GM18909 (cell line): ENCODE measurements at regions not wholly inside any gene's neighbourhood (a gene's known extent, or its start where the extent isn't known, plus 50 kb on each side); places are given as distances from the start of the nearest gene placed in this dataset.
A peak's percentile ranks its signal among the peaks of the same experiment; 100 is the strongest.
"Not testable (repeated sequence)": the region's sequence is repeated elsewhere in the genome, so short reads cannot be mapped to it uniquely, and the experiment has no call there.

ENCODE experiments used
- ATAC-seq: cut with Tn5 transposase; IDR thresholded peaks from one replicate; pipeline ENCODE4 v1.9.1; 2021; ENCODE audit warnings: mild to moderate bottlenecking; ENCODE audit not compliant: unreplicated experiment, poor library complexity

- ATAC-seq, result no peak
These were observed 326.1 kb downstream of the MRPL39 start for GRCh38 chr21:25281134-25281533.

- ATAC-seq, result no peak
These were observed 327.2 kb downstream of the MRPL39 start for GRCh38 chr21:25280061-25280460.

GRCh38 chr21:25273959-25274358 is 333.3 kb downstream of the MRPL39 start:
- ATAC-seq, result no peak

GRCh38 chr21:25254491-25255174 is 352.6 kb downstream of the MRPL39 start:
- no peak for ATAC-seq

GRCh38 chr21:25246546-25246945 is 360.7 kb downstream of the MRPL39 start:
- no peak for ATAC-seq

- ATAC-seq, result no peak
These were observed 362.5 kb downstream of the MRPL39 start for GRCh38 chr21:25244735-25245134.

- ATAC-seq, result no peak
These were observed 363.5 kb downstream of the MRPL39 start for GRCh38 chr21:25243808-25244207.

GRCh38 chr21:25240974-25241373 is 366.3 kb downstream of the MRPL39 start:
- ATAC-seq, result no peak

GRCh38 chr21:25234857-25235801 is 372.2 kb downstream of the MRPL39 start:
- peak; percentile 79 for ATAC-seq

- no peak for ATAC-seq
These were observed 386.3 kb downstream of the MRPL39 start for GRCh38 chr21:25220954-25221353.

- ATAC-seq, result no peak
These were observed 387.1 kb downstream of the MRPL39 start for GRCh38 chr21:25220169-25220568.

- peak; percentile 98 for ATAC-seq
These were observed 391.4 kb downstream of the MRPL39 start for GRCh38 chr21:25215698-25216384.

GRCh38 chr21:25214676-25215075 is 392.6 kb downstream of the MRPL39 start:
- ATAC-seq, result no peak

GRCh38 chr21:25199944-25200343 is 407.3 kb downstream of the MRPL39 start:
- no peak for ATAC-seq

- ATAC-seq, result peak; percentile 61
These were observed 416.1 kb downstream of the MRPL39 start for GRCh38 chr21:25191141-25191540.

GRCh38 chr21:25189497-25189896 is 417.8 kb downstream of the MRPL39 start:
- ATAC-seq, result no peak

GRCh38 chr21:25188677-25189079 is 418.6 kb downstream of the MRPL39 start:
- ATAC-seq, result peak; percentile 85

- ATAC-seq, result peak; percentile 38
These were observed 421.0 kb downstream of the MRPL39 start for GRCh38 chr21:25186273-25186672.

- ATAC-seq, result no peak
These were observed 423.7 kb downstream of the MRPL39 start for GRCh38 chr21:25183577-25183976.

GRCh38 chr21:25181690-25182089 is 425.6 kb downstream of the MRPL39 start:
- ATAC-seq, result not testable (repeated sequence)

- ATAC-seq, result no peak
These were observed 428.2 kb downstream of the MRPL39 start for GRCh38 chr21:25179116-25179515.
